ENCODE measurements at regions not wholly inside any gene's neighbourhood (a gene's known extent, or its start where the extent isn't known, plus 50 kb on each side); places are given as distances from the start of the nearest gene placed in this dataset.

DNA sequence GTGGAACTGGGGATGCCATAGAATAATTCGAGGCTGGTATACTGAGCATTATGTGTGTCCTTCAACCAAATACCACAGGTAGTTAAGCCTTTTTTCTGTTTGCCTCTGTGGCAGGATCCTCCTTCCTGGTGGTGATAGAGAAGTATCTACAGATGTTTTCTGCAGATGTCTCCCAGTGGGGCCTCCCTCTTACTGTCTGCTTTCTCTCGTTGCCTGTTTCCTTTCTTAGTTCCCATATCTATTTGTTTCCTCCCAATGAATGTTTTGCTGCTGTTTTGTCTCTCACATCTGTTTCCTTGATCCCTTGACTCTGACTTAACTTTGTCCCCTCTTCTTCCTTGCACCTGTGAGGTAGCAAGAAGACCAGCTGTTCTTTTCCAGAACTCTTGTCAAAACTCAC is 130.9 kb upstream of the NUDT12 start:
- TF ChIP-seq, protein P1, sequence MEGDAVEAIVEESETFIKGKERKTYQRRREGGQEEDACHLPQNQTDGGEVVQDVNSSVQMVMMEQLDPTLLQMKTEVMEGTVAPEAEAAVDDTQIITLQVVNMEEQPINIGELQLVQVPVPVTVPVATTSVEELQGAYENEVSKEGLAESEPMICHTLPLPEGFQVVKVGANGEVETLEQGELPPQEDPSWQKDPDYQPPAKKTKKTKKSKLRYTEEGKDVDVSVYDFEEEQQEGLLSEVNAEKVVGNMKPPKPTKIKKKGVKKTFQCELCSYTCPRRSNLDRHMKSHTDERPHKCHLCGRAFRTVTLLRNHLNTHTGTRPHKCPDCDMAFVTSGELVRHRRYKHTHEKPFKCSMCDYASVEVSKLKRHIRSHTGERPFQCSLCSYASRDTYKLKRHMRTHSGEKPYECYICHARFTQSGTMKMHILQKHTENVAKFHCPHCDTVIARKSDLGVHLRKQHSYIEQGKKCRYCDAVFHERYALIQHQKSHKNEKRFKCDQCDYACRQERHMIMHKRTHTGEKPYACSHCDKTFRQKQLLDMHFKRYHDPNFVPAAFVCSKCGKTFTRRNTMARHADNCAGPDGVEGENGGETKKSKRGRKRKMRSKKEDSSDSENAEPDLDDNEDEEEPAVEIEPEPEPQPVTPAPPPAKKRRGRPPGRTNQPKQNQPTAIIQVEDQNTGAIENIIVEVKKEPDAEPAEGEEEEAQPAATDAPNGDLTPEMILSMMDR (IDR thresholded peaks at IDR 0.05; ENCODE audit: extremely low read depth in 1 of 2, insufficient read depth in 1 of 2, low read depth in 1 of 2, low read length in 2 of 2) = no peak
- TF ChIP-seq POLR2A (IDR thresholded peaks at IDR 0.05; ENCODE audit: low read depth, low read length) (no peak), MYC (IDR thresholded peaks at IDR 0.05; ENCODE audit: low read depth, low read length) (no peak), EZH2 (IDR thresholded peaks at IDR 0.05; ENCODE audit: borderline replicate concordance, low read depth, low read length, severe bottlenecking) (no peak)

All from endothelial cell of umbilical vein (primary cell).